ENCODE measurements at regions not wholly inside any gene's neighbourhood (a gene's known extent, or its start where the extent isn't known, plus 50 kb on each side); places are given as distances from the start of the nearest gene placed in this dataset.

GRCh38 chrX:125826774-125827451 is 339.2 kb downstream of the DCAF12L2 start:
- TF ChIP-seq EZH2 (IDR thresholded peaks at IDR 0.05; ENCODE audit: low read length, unreplicated experiment) (no peak), EZH2phosphoT487 (IDR thresholded peaks at IDR 0.05; ENCODE audit: borderline replicate concordance, low read length) (no peak)
- TF ChIP-seq, protein P1, sequence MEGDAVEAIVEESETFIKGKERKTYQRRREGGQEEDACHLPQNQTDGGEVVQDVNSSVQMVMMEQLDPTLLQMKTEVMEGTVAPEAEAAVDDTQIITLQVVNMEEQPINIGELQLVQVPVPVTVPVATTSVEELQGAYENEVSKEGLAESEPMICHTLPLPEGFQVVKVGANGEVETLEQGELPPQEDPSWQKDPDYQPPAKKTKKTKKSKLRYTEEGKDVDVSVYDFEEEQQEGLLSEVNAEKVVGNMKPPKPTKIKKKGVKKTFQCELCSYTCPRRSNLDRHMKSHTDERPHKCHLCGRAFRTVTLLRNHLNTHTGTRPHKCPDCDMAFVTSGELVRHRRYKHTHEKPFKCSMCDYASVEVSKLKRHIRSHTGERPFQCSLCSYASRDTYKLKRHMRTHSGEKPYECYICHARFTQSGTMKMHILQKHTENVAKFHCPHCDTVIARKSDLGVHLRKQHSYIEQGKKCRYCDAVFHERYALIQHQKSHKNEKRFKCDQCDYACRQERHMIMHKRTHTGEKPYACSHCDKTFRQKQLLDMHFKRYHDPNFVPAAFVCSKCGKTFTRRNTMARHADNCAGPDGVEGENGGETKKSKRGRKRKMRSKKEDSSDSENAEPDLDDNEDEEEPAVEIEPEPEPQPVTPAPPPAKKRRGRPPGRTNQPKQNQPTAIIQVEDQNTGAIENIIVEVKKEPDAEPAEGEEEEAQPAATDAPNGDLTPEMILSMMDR (conservative IDR thresholded peaks at IDR 0.05; ENCODE audit: low read depth, low read length), result no peak
